ENCODE measurements at regions not wholly inside any gene's neighbourhood (a gene's known extent, or its start where the extent isn't known, plus 50 kb on each side); places are given as distances from the start of the nearest gene placed in this dataset.

- TF ChIP-seq CTCF (IDR thresholded peaks at IDR 0.05 in 2 of 3, conservative IDR thresholded peaks at IDR 0.05 in 1 of 3; ENCODE audit: borderline replicate concordance in 1 of 3, insufficient read depth in 1 of 3, low read depth in 2 of 3, low read length in 2 of 3) (no peak), POLR2AphosphoS5 (IDR thresholded peaks at IDR 0.05; ENCODE audit: low read depth, low read length) (no peak), EZH2phosphoT487 (IDR thresholded peaks at IDR 0.05; ENCODE audit: borderline replicate concordance) (no peak), MAX (IDR thresholded peaks at IDR 0.05) (no peak), EZH2 (IDR thresholded peaks at IDR 0.05) (no peak), ATF3 (IDR thresholded peaks at IDR 0.05) (no peak), SP1 (IDR thresholded peaks at IDR 0.05; ENCODE audit: low read depth) (no peak), POLR2A (IDR thresholded peaks at IDR 0.05; ENCODE audit: borderline replicate concordance, extremely low read depth, insufficient read depth, insufficient read length) (no peak), RAD21 (IDR thresholded peaks at IDR 0.05; ENCODE audit: low read depth) (no peak), CEBPB (IDR thresholded peaks at IDR 0.05; ENCODE audit: low read depth) (no peak)
These were observed 359.1 kb upstream of the C11orf87 start for GRCh38 chr11:109062871-109063270.
